ENCODE measurements at regions not wholly inside any gene's neighbourhood (a gene's known extent, or its start where the extent isn't known, plus 50 kb on each side); places are given as distances from the start of the nearest gene placed in this dataset.

GRCh38 chr2:144010096-144010836 lies 509.7 kb downstream of the ZEB2 start:
- no peak overlapping the region for H3K4me3 ChIP-seq (ENCODE audit: low read length)
- no peak overlapping the region for H3K4me3 Mint-ChIP-seq
- H3K4me1 Mint-ChIP-seq, result peaks cover 0 to 4% of the 10 kb centered on the region in 2 donors
- peaks cover 4% of the 10 kb centered on the region for H3K36me3 ChIP-seq (ENCODE audit: control insufficient read depth, insufficient read depth, low read length)
- ATAC-seq, result no peak
- H3K27me3 Mint-ChIP-seq (ENCODE audit: low read depth in 2 of 2), result no peaks in the 10 kb centered on the region
- H3K27ac ChIP-seq (ENCODE audit: low read length), result no peak overlapping the region
- intact Hi-C loops (cut with micrococcal nuclease), result no loop called here
- no peaks in the 10 kb centered on the region for H3K4me1 ChIP-seq (ENCODE audit: control insufficient read depth, insufficient read depth, low read length)
- no peak for TF ChIP-seq CTCF (IDR thresholded peaks at IDR 0.05)
- no peak for DNase-seq
- H3K27me3 ChIP-seq (ENCODE audit: control insufficient read depth, insufficient read depth, low read length), result no peaks in the 10 kb centered on the region
- 96% methylated on average over 1 of the region's 1 CpG for WGBS (ENCODE audit: insufficient coverage)
- H3K36me3 Mint-ChIP-seq, result no peaks in the 10 kb centered on the region
- no peaks in the 10 kb centered on the region for H3K9me3 ChIP-seq (ENCODE audit: control insufficient read depth, insufficient read depth, low read length)
- no peak overlapping the region for H3K27ac Mint-ChIP-seq
- H3K9me3 Mint-ChIP-seq, result no peaks in the 10 kb centered on the region

GRCh38 chr2:144006139-144006538 lies 513.8 kb downstream of the ZEB2 start:
- H3K9me3 Mint-ChIP-seq, result no peaks in the 10 kb centered on the region
- Histone ChIP-seq H3K9me3 (ENCODE audit: control insufficient read depth, insufficient read depth, low read length) (no peaks in the 10 kb centered on the region), H3K27ac (ENCODE audit: low read length) (no peak overlapping the region), H3K4me1 (ENCODE audit: control insufficient read depth, insufficient read depth, low read length) (no peaks in the 10 kb centered on the region), H3K36me3 (ENCODE audit: control insufficient read depth, insufficient read depth, low read length) (peaks cover 4% of the 10 kb centered on the region), H3K27me3 (ENCODE audit: control insufficient read depth, insufficient read depth, low read length) (no peaks in the 10 kb centered on the region), H3K4me3 (ENCODE audit: low read length) (no peak overlapping the region)
- H3K4me1 Mint-ChIP-seq, result no peaks in the 10 kb centered on the region
- H3K4me3 Mint-ChIP-seq, result no peak overlapping the region
- intact Hi-C loops (cut with micrococcal nuclease), result no loop called here
- WGBS (ENCODE audit: insufficient coverage), result 96% methylated on average over 7 of the region's 7 CpGs
- no peaks in the 10 kb centered on the region for H3K36me3 Mint-ChIP-seq
- TF ChIP-seq CTCF (IDR thresholded peaks at IDR 0.05), result no peak
- no peaks in the 10 kb centered on the region for H3K27me3 Mint-ChIP-seq (ENCODE audit: low read depth in 2 of 2)
- ATAC-seq (no peak), DNase-seq (no peak)
- H3K27ac Mint-ChIP-seq, result no peak overlapping the region

GRCh38 chr2:144004742-144005141 lies 515.2 kb downstream of the ZEB2 start:
- Histone ChIP-seq H3K4me3 (ENCODE audit: low read length) (no peak overlapping the region), H3K4me1 (ENCODE audit: control insufficient read depth, insufficient read depth, low read length) (no peaks in the 10 kb centered on the region), H3K27ac (ENCODE audit: low read length) (no peak overlapping the region), H3K36me3 (ENCODE audit: control insufficient read depth, insufficient read depth, low read length) (peaks cover 4% of the 10 kb centered on the region), H3K27me3 (ENCODE audit: control insufficient read depth, insufficient read depth, low read length) (no peaks in the 10 kb centered on the region), H3K9me3 (ENCODE audit: control insufficient read depth, insufficient read depth, low read length) (no peaks in the 10 kb centered on the region)
- Mint-ChIP-seq H3K9me3 (no peaks in the 10 kb centered on the region), H3K27me3 (ENCODE audit: low read depth in 2 of 2) (no peaks in the 10 kb centered on the region), H3K4me3 (no peak overlapping the region), H3K27ac (no peak overlapping the region), H3K4me1 (no peaks in the 10 kb centered on the region), H3K36me3 (no peaks in the 10 kb centered on the region)
- intact Hi-C loops (cut with micrococcal nuclease), result no loop called here
- WGBS (ENCODE audit: insufficient coverage), result 96% methylated on average over 9 of the region's 9 CpGs
- no peak for TF ChIP-seq CTCF (IDR thresholded peaks at IDR 0.05)
- DNase-seq (no peak), ATAC-seq (no peak)

All from natural killer cell (primary cell).